ENCODE measurements at regions not wholly inside any gene's neighbourhood (a gene's known extent, or its start where the extent isn't known, plus 50 kb on each side); places are given as distances from the start of the nearest gene placed in this dataset.
"Not testable (repeated sequence)": the region's sequence is repeated elsewhere in the genome, so short reads cannot be mapped to it uniquely, and the experiment has no call there.

- H3K27ac ChIP-seq, H3K4me3 ChIP-seq: not testable (repeated sequence)
Measured at GRCh38 chr9:67635067-67635466, 223.7 kb upstream of the ANKRD20A1 start.

DNA sequence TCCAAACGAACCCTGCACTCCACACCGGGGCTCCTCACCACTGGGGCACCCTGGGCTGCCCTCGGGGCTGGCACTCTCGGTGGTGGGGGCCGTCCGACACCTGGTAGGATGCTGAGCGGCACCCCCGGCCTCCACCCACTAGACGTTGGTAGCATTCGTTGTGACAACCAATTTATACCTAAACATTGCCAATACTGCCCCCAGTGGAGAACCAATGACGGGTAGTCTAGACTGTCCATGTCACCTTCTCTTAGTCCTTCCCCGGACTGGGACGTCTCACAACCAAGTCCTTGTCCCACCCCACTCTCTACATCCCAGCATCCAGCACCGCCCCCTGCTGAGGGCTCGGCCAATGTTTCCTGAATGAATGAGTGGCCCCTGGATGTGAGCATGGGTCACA lies 246.8 kb upstream of the ANKRD20A1 start:
- H3K27ac ChIP-seq, H3K4me3 ChIP-seq: not testable (repeated sequence)

- H3K4me3 ChIP-seq, H3K27ac ChIP-seq: not testable (repeated sequence)
Measured at GRCh38 chr9:67609872-67610271, 248.9 kb upstream of the ANKRD20A1 start.

DNA sequence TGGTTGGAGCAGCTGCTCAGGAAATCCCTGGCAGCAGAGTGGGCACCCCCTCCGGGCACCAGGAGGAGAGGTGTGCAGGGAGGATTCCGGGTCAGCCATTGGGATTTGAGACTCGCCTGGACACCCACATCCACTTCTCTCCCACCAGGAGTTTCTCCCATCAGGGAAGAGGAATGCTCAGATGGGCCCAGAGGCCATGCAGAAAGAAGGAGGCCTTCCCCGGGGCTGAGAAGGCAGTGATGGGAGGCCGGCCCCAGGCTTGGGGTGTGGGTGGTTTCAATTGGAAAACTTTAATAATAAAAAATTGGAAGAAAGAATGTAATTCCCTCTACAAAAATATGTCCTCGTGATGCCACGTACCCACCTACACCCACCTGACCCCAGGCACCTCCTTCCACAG lies 249.3 kb upstream of the ANKRD20A1 start:
- not testable (repeated sequence) for H3K4me3 ChIP-seq, H3K27ac ChIP-seq

- not testable (repeated sequence) for H3K4me3 ChIP-seq, H3K27ac ChIP-seq
Measured at GRCh38 chr9:67605113-67605512, 253.6 kb upstream of the ANKRD20A1 start.

- not testable (repeated sequence) for H3K27ac ChIP-seq, H3K4me3 ChIP-seq
Measured at GRCh38 chr9:67603609-67604008, 255.1 kb upstream of the ANKRD20A1 start.

DNA sequence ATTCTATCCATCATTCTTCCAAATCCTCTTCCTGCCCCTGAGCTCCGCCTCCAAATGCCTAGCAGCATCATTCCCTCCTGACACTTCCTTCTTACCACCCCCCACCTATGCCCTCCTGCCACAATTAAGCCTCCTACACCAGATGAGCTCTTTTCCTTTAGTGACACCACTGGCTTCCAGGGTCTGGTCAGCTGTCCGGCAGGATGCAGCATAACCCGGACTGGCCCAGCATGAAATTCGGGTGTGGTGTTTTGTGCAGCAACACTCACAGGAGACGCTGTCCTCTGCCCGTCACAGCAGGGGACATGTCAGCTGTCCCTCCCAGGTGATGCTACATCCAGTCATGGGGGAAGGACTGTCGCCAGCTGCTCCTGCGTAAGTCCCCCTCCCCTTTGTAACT lies 266.3 kb upstream of the ANKRD20A1 start:
- H3K4me3 ChIP-seq, H3K27ac ChIP-seq: not testable (repeated sequence)

DNA sequence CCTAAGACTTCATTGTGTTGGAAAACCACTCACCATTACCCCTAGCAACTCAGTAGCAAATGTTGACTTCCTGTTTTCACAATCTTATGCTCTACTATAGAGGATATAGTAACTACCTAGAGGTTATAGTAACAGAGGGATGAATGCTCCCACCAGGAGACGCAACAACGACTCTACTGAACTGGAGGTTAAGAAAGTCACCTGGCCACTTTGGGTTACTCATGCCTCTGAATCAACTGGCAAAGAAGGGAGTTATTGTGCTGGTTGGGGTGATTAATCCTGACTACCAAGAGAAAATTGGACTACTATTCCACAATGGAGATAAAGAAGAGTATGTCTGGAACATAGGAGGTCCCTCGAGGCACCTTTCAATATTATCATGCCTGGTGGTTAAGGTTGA lies 302.9 kb upstream of the ANKRD20A1 start:
- not testable (repeated sequence) for H3K27ac ChIP-seq, H3K4me3 ChIP-seq

DNA sequence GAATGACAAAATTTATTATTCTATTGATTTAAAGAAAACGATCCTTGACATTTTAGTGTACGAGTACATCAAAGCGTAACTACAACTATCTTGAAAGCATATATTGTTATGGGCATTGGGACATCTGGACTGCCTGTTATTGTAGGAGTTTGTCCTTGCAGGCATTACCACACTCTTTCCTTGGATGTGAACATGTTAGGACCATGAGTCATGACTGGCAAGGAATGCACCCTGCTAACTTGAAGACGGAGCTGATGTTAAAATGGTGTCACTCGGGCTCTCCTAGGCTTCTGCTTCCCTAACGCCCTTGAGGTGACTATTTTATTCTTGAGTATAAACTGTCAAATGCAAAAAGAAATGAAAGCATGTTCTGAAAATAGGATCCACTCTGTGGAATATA lies 308.7 kb upstream of the ANKRD20A1 start:
- H3K4me3 ChIP-seq, H3K27ac ChIP-seq: not testable (repeated sequence)

GRCh38 chr9:67529834-67530233 lies 328.9 kb upstream of the ANKRD20A1 start:
- not testable (repeated sequence) for H3K4me3 ChIP-seq, H3K27ac ChIP-seq

GRCh38 chr9:67516938-67517337 lies 341.8 kb upstream of the ANKRD20A1 start:
- H3K27ac ChIP-seq, H3K4me3 ChIP-seq: not testable (repeated sequence)

DNA sequence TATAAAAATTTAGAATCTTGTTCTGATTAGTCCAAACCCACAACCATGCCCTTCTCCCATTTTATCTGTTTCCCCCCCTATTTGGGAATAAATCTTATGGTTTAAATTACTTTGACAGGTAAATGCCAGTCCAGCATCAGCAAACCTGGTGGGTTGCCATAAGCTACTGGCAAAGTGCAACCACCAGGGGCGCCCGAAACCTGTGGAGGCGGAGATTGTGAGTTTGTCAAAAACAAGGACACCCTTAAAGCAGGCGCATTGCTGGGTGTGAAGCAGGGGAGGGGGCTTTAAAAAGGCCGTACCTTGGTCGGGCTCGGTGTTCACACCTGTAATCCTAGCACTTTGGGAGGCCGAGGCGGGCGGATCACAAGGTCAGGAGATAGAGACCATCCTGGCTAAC lies 344.1 kb upstream of the ANKRD20A1 start:
- H3K27ac ChIP-seq, H3K4me3 ChIP-seq: not testable (repeated sequence)

DNA sequence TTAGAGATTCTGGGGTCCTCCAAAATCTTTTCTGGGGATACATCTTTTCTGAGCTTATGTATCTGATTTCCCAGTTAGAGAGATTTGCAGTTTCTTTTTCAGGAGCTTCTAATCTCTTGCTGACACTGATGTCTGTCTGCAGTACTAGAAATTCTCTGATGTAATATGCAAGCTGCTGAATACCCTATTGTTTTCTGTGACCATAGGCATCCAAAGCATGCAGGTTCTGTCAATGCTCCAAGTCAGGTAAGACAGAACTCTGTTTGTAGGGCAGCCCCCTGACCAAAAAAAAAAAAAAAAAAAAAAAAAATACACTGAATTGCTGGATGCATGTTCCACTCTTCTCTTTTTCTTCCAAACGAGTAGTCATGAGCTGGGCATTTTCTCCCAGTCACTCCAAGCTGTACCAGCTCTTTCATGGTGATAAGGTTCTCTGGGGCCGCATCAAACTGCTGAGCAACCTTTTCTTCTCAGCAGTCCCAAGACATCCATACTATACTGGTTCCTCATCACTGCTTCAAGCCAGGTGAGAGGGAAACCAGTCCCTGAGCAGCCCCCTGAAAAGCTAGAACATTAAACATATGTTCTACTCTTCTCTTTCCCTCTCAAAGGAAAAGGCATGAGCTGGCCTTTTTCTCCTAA lies 354.9 kb upstream of the ANKRD20A1 start:
- not testable (repeated sequence) for H3K27ac ChIP-seq, H3K4me3 ChIP-seq

DNA sequence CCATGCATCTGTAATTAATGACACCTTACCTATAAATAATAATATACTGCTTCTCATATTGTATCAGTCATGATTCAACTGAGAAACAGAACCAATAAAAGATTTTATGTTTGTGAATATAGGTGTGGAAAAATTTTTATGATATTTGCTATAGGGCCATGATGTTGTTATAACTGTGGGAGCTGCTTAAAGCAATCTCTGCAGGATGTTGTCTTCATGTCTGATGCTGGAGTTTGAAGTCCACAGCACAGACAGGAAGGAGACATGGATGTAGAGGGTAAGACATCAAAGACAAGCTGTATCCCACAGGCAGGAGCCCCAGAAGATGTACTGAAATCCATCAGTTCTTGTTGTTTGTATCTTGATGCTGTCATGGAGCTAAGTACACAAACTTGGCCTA lies 366.7 kb upstream of the ANKRD20A1 start:
- not testable (repeated sequence) for H3K27ac ChIP-seq, H3K4me3 ChIP-seq

- not testable (repeated sequence) for H3K27ac ChIP-seq, H3K4me3 ChIP-seq
Measured at GRCh38 chr9:67477465-67477864, 381.3 kb upstream of the ANKRD20A1 start.

- not testable (repeated sequence) for H3K27ac ChIP-seq, H3K4me3 ChIP-seq
Measured at GRCh38 chr9:67470739-67471138, 388.0 kb upstream of the ANKRD20A1 start.

- not testable (repeated sequence) for H3K4me3 ChIP-seq, H3K27ac ChIP-seq
Measured at GRCh38 chr9:67468326-67468725, 390.4 kb upstream of the ANKRD20A1 start.

DNA sequence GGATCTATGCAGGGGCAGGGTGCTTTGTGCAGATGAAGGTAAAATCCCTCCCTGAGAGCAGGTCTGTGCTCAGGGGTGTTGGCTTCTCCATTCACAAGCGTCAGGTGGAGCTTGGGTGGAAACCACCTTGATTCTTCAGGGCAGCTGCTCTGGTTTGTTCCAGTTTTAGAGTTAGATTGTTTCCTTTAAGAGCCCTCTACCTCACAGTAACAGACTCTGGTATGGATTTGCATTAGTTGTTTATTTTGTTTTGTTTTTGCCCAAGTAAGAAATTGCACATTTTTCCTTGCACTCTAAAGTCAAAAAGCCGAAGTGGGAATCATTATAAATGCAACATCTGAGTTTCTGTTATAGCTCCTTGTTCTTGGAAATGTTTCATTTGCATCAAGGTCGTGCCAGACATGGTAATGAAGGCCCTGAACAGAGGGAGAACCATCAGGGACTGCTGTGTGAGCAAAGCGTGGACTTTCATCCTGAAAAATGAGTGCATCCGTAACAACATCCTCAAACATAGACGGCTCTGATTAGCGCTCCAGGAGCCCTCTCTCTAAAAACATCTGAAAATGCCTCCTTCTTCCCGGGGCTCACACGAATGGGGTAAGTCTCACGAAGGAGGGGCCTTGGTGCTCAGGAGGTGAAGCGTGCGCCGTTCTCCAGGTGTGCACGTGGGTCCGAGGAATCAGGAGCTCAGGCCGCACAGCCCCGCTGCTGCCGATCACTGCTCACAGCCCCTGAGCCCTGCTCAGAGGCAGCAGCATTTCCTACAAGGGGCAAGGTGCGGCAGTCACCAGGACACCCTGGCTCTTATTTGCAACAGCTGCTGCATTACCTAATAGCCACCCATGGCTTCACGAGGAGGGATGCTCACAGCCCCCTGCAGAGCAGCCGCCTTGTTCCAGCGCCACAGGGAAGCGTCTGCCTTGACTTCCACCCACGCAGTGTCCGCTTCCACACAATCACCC lies 396.7 kb upstream of the ANKRD20A1 start:
- H3K27ac ChIP-seq, H3K4me3 ChIP-seq: not testable (repeated sequence)

DNA sequence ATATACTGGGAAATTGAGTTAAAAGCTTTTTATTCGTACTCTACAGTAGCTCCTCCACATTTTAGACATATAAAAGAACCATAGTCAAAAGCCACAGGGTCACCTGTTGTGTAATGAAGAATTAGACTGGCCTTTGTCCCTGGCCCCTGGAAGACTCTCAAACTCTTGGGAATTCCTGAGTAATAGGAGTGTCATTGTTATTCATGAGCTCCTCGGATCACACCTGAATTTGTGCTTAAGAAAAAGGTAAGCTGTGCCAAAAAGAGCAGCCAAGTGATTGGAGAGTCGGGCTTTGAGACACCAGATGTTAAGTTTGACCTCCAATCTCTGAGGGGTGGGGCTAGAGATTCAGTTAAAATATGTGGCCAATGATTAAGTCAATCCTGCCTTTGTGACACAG lies 405.8 kb upstream of the ANKRD20A1 start:
- not testable (repeated sequence) for H3K4me3 ChIP-seq, H3K27ac ChIP-seq

DNA sequence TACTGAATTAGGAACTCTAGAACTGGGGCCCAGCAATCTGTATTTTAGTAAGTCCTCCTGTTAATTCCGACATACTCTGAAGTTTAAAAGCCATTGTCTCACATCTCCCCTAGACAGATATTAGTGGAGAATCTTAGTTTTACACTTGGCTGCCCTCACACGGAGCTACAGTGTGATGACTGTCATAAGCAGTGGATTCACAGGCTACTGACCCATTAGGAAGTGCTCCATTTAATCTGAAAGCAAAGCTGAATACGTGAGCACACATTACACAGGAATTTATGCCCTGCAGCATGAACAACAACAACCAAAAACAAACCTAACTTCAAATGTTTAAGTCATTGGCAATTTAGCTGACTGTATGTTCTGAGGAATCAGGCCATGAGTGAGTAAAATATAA lies 416.4 kb upstream of the ANKRD20A1 start:
- H3K4me3 ChIP-seq, H3K27ac ChIP-seq: not testable (repeated sequence)

DNA sequence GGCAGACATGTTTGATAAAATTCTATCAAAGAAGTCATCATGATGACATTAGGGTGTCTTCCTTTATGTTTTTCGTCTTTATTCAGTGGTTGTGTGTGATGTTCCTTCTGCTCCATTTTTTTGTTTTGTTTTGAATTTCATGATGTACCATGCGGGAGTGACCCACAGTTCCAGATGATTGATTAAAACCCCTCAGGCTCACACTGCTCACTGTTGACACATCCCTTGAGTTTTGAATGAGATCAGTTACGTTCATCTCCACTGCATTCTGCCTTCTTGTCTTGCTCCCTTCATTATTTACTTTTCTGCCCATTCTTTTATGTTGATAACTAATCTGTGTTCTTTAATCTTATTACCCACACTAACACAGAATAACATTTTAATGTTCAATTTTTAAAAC lies 421.7 kb upstream of the ANKRD20A1 start:
- not testable (repeated sequence) for H3K27ac ChIP-seq, H3K4me3 ChIP-seq
